Tibial nerve (tissue), 4 donors: ENCODE measurements at regions not wholly inside any gene's neighbourhood (a gene's known extent, or its start where the extent isn't known, plus 50 kb on each side); places are given as distances from the start of the nearest gene placed in this dataset.

Source experiments
- DNase-seq, 2 donors: peaks; one replicate each; pipeline ENCODE4 v3.0.0-alpha.2; 2019; ENCODE audit warnings: low spot score in 2 of 2
- H3K27ac ChIP-seq, 4 donors: fragments of 200-600 bp; sonication (generic) in 3 of 4; one replicate each; pipeline ENCODE4 v1.5.1; 2017 to 2019; ENCODE audit warnings: mild to moderate bottlenecking in 1 of 4
- H3K27me3 ChIP-seq, 2 donors: fragments of 200-600 bp; sonication (generic) in 1 of 2; one replicate each; pipeline versions ENCODE4 v1.5.1 to v1.6.0; 2017 to 2019
- H3K36me3 ChIP-seq, 3 donors: fragments of 200-600 bp; sonication (generic); one replicate each; pipeline ENCODE4 v1.5.1; 2018 to 2019
- H3K4me1 ChIP-seq, 4 donors: fragments of 200-600 bp; sonication (generic) in 3 of 4; one replicate each; pipeline ENCODE4 v1.5.1; 2017 to 2019
- H3K4me3 ChIP-seq, 4 donors: fragments of 200-600 bp; sonication (generic) in 3 of 4; one replicate each; pipeline ENCODE4 v1.5.1; 2017 to 2019; ENCODE audit warnings: mild to moderate bottlenecking in 1 of 4, moderate library complexity in 1 of 4
- H3K9me3 ChIP-seq, 4 donors: fragments of 200-600 bp; sonication (generic) in 3 of 4; one replicate each; pipeline ENCODE4 v1.5.1; 2017 to 2019
- CTCF ChIP-seq, 5 experiments: fragments of 200-600 bp in 3 of 5; fragments of 450-650 bp in 2 of 5; sonication (generic) in 3 of 5; IDR thresholded peaks; one replicate each; pipeline ENCODE4 v1.5.1; 2016 to 2019; ENCODE audit warnings: antibody characterized with exemption in 5 of 5, mild to moderate bottlenecking in 3 of 5, moderate library complexity in 2 of 5
- EP300 ChIP-seq, 2 donors: sonication (generic); formaldehyde crosslinking; IDR thresholded peaks; one replicate each; pipeline ENCODE4 v1.6.1; 2017; ENCODE audit warnings: antibody characterized with exemption in 2 of 2, mild to moderate bottlenecking in 1 of 2
- POLR2A ChIP-seq, 2 donors: fragments of 450-650 bp; IDR thresholded peaks; one replicate each; pipeline ENCODE4 v1.6.1; 2017; ENCODE audit warnings: antibody characterized with exemption in 2 of 2, mild to moderate bottlenecking in 2 of 2, moderate library complexity in 2 of 2
- WGBS, 2 donors: methylation state at CpG; one replicate each; pipeline ENCODE4 v1.1.5; 2018; 5-methylcytosine and 5-hydroxymethylcytosine counted together

- no peak overlapping the region for H3K27ac ChIP-seq
- DNase-seq: no peak
- TF ChIP-seq CTCF (IDR thresholded peaks at IDR 0.05) (no peak), EP300 (IDR thresholded peaks at IDR 0.05) (no peak), POLR2A (IDR thresholded peaks at IDR 0.05) (no peak)
- no peaks in the 10 kb centered on the region for H3K9me3 ChIP-seq
- no peaks in the 10 kb centered on the region for H3K27me3 ChIP-seq
- H3K4me3 ChIP-seq: no peak overlapping the region
- no peaks in the 10 kb centered on the region for H3K4me1 ChIP-seq
- H3K36me3 ChIP-seq: no peaks in the 10 kb centered on the region
Measured at GRCh38 chr3:187586226-187586625, 84.0 kb downstream of the SST start.

GRCh38 chr3:187572441-187572840, 97.8 kb downstream of the SST start:
- Histone ChIP-seq H3K27me3 (no peaks in the 10 kb centered on the region), H3K36me3 (no peaks in the 10 kb centered on the region), H3K4me1 (peaks cover 0 to 9% (median 0%) of the 10 kb centered on the region in 4 donors), H3K4me3 (no peak overlapping the region), H3K9me3 (no peaks in the 10 kb centered on the region), H3K27ac (no peak overlapping the region)
- no peak for DNase-seq
- 61 to 66% methylated on average over 2 of the region's 2 CpGs for WGBS, 2 donors
- TF ChIP-seq EP300 (IDR thresholded peaks at IDR 0.05) (no peak), CTCF (IDR thresholded peaks at IDR 0.05) (no peak), POLR2A (IDR thresholded peaks at IDR 0.05) (no peak)

- Histone ChIP-seq H3K27ac (no peak overlapping the region), H3K4me1 (peaks cover 0 to 17% (median 0%) of the 10 kb centered on the region in 4 donors), H3K4me3 (no peak overlapping the region), H3K27me3 (no peaks in the 10 kb centered on the region), H3K36me3 (no peaks in the 10 kb centered on the region), H3K9me3 (no peaks in the 10 kb centered on the region)
- TF ChIP-seq CTCF (IDR thresholded peaks at IDR 0.05) (no peak), POLR2A (IDR thresholded peaks at IDR 0.05) (no peak), EP300 (IDR thresholded peaks at IDR 0.05) (no peak)
- 85 to 98% methylated on average over 4 of the region's 4 CpGs for WGBS, 2 donors
- no peak for DNase-seq
Measured at GRCh38 chr3:187571701-187572100, 98.5 kb downstream of the SST start.

GRCh38 chr3:187570776-187571175, 99.4 kb downstream of the SST start:
- no peak for TF ChIP-seq EP300 (IDR thresholded peaks at IDR 0.05)
- TF ChIP-seq POLR2A (IDR thresholded peaks at IDR 0.05): no peak
- Histone ChIP-seq H3K27me3 (no peaks in the 10 kb centered on the region), H3K36me3 (no peaks in the 10 kb centered on the region), H3K4me3 (no peak overlapping the region), H3K27ac (no peak overlapping the region), H3K9me3 (no peaks in the 10 kb centered on the region), H3K4me1 (peaks cover 0 to 18% (median 0%) of the 10 kb centered on the region in 4 donors)
- 71 to 76% methylated on average over 2 of the region's 2 CpGs for WGBS, 2 donors
- no peak for DNase-seq

- Histone ChIP-seq H3K36me3 (no peaks in the 10 kb centered on the region), H3K27me3 (no peaks in the 10 kb centered on the region), H3K9me3 (no peaks in the 10 kb centered on the region), H3K27ac (no peak overlapping the region), H3K4me3 (no peak overlapping the region), H3K4me1 (peaks cover 0 to 18% (median 0%) of the 10 kb centered on the region in 4 donors)
- 55 to 63% methylated on average over 4 of the region's 4 CpGs for WGBS, 2 donors
- DNase-seq: no peak
- TF ChIP-seq POLR2A (IDR thresholded peaks at IDR 0.05) (no peak), EP300 (IDR thresholded peaks at IDR 0.05) (no peak), CTCF (IDR thresholded peaks at IDR 0.05) (no peak)
Measured at GRCh38 chr3:187568171-187568570, 102.0 kb downstream of the SST start.

GRCh38 chr3:187567661-187568121, 102.5 kb downstream of the SST start:
- Histone ChIP-seq H3K27ac (no peak overlapping the region), H3K27me3 (no peaks in the 10 kb centered on the region), H3K36me3 (no peaks in the 10 kb centered on the region), H3K4me3 (no peak overlapping the region), H3K4me1 (peaks cover 0 to 18% (median 0%) of the 10 kb centered on the region in 4 donors), H3K9me3 (no peaks in the 10 kb centered on the region)
- no peak for TF ChIP-seq POLR2A (IDR thresholded peaks at IDR 0.05)
- TF ChIP-seq CTCF (IDR thresholded peaks at IDR 0.05): no peak
- no peak for TF ChIP-seq EP300 (IDR thresholded peaks at IDR 0.05)
- DNase-seq: no peak
- 39 to 41% methylated on average over 2 of the region's 2 CpGs for WGBS, 2 donors
